A549 (cell line): ENCODE measurements at regions not wholly inside any gene's neighbourhood (a gene's known extent, or its start where the extent isn't known, plus 50 kb on each side); places are given as distances from the start of the nearest gene placed in this dataset.

Source experiments
- ATAC-seq, 2 experiments: fragments of 200-7000 bp in 1 of 2; fragments of >200 bp in 1 of 2; cut with Nextera tagmentation in 1 of 2; cut with Tn5 transposase in 1 of 2; 3 replicates each; pipeline versions ENCODE4 v1.8.0 to v1.9.1; 2018 to 2020; ENCODE audit warnings: mild to moderate bottlenecking in 1 of 2, moderate library complexity in 1 of 2
- CTCF ChIA-PET: fragments of 300-600 bp; sonication (Branson Sonifier 250); formaldehyde crosslinking; extraction: SDS; loops from one replicate; lab custom pipeline; 2021; ENCODE audit warnings: antibody characterized with exemption, inconsistent platforms; lab: Yijun Ruan, JAX
- POLR2A ChIA-PET: fragments of 350-600 bp; formaldehyde crosslinking; extraction: SDS; loops from one replicate; lab custom pipeline; 2021; ENCODE audit warnings: antibody characterized with exemption, inconsistent platforms; lab: Yijun Ruan, JAX
- DNase-seq, 2 experiments: peaks; one replicate each; pipeline versions ENCODE4 v3.0.0 to v3.0.0-alpha.2; 2011 to 2016; ENCODE audit warnings: low read depth in 1 of 2, low spot score in 1 of 2
- FAIRE-seq: peaks from 2 replicates; lab custom pipeline; 2011; peaks lifted over from hg19 to GRCh38; lab: Jason Lieb, UNC
- H3K27ac ChIP-seq, 2 experiments: fragments of >200 bp; sonication (Bioruptor Twin); formaldehyde crosslinking; 3 replicates each; pipeline ENCODE4 v1.5.1; 2016 to 2017
- H3K4me1 ChIP-seq: fragments of >200 bp; sonication (Bioruptor Twin); formaldehyde crosslinking; 3 replicates; pipeline ENCODE4 v1.6.1; 2016
- H3K4me2 ChIP-seq: fragments of >200 bp; sonication (Bioruptor Twin); formaldehyde crosslinking; 3 replicates; pipeline ENCODE4 v1.6.1; 2016
- H3K4me3 ChIP-seq: fragments of >200 bp; sonication (Bioruptor Twin); formaldehyde crosslinking; 3 replicates; pipeline ENCODE4 v1.5.1; 2016
- H3K9me3 ChIP-seq: fragments of >200 bp; sonication (Bioruptor Twin); formaldehyde crosslinking; 3 replicates; pipeline ENCODE4 v1.6.1; 2016
- CBX2 ChIP-seq: fragments of 200-600 bp; sonication (generic); IDR thresholded peaks from 2 replicates; pipeline ENCODE4 v1.6.1; 2016; ENCODE audit warnings: low read depth, mild to moderate bottlenecking, borderline replicate concordance
- CEBPB ChIP-seq, 2 experiments: fragments of >200 bp in 1 of 2; sonication (Bioruptor Twin) in 1 of 2; formaldehyde crosslinking in 1 of 2; IDR thresholded peaks; 2 replicates each; pipeline ENCODE4 v1.6.1; 2012 to 2016
- CHD2 ChIP-seq: fragments of 150-350 bp; IDR thresholded peaks from 2 replicates; pipeline ENCODE4 v1.6.1; 2014; ENCODE audit warnings: low read length; ENCODE audit not compliant: partially characterized antibody
- CHD4 ChIP-seq: fragments of 200-600 bp; sonication (generic); IDR thresholded peaks from 2 replicates; pipeline ENCODE4 v1.6.1; 2016; ENCODE audit warnings: antibody characterized with exemption, mild to moderate bottlenecking, borderline replicate concordance
- EHMT2 ChIP-seq: fragments of 200-600 bp; sonication (generic); IDR thresholded peaks from 2 replicates; pipeline ENCODE4 v1.6.1; 2016; ENCODE audit warnings: antibody characterized with exemption, low read depth, mild to moderate bottlenecking, moderate library complexity
- EP300 ChIP-seq, 2 experiments: fragments of >200 bp; sonication (Bioruptor Twin); formaldehyde crosslinking; IDR thresholded peaks; 2 replicates in 1 of 2; 3 replicates in 1 of 2; pipeline ENCODE4 v1.6.1; 2016 to 2017
- FOSB ChIP-seq: fragments of 250-450 bp; sonication (Bioruptor Pico); IDR thresholded peaks from 2 replicates; pipeline ENCODE4 v1.5.0; 2020; ENCODE audit warnings: mild to moderate bottlenecking, moderate library complexity
- HEYL ChIP-seq: fragments of 250-450 bp; sonication (Bioruptor Pico); IDR thresholded peaks from 2 replicates; pipeline ENCODE4 v1.8.0; 2021; ENCODE audit warnings: mild to moderate bottlenecking, moderate library complexity
- JUN ChIP-seq, 2 experiments: fragments of >200 bp; sonication (Bioruptor Twin); formaldehyde crosslinking; IDR thresholded peaks; 2 replicates in 1 of 2; 3 replicates in 1 of 2; pipeline ENCODE4 v1.6.1; 2016 to 2017
- KDM5A ChIP-seq: fragments of 200-600 bp; sonication (generic); IDR thresholded peaks from 2 replicates; pipeline ENCODE4 v1.6.1; 2016; ENCODE audit warnings: antibody characterized with exemption, mild to moderate bottlenecking
- MAFK ChIP-seq: fragments of 450-650 bp; IDR thresholded peaks from 2 replicates; pipeline ENCODE4 v1.6.1; 2014; ENCODE audit not compliant: partially characterized antibody
- NPAS2 ChIP-seq: fragments of 250-450 bp; sonication (Bioruptor Pico); IDR thresholded peaks from 2 replicates; pipeline ENCODE4 v1.8.0; 2022; ENCODE audit warnings: mild to moderate bottlenecking, moderate library complexity, borderline replicate concordance
- RAD21 ChIP-seq, 2 experiments: fragments of >200 bp in 1 of 2; sonication (Bioruptor Twin) in 1 of 2; formaldehyde crosslinking in 1 of 2; IDR thresholded peaks in 1 of 2; conservative IDR thresholded peaks in 1 of 2; 2 replicates in 1 of 2; 3 replicates in 1 of 2; pipeline ENCODE4 v1.6.1; 2012 to 2018; ENCODE audit warnings: inconsistent platforms in 1 of 2
- SMC3 ChIP-seq: fragments of >200 bp; sonication (Bioruptor Twin); formaldehyde crosslinking; IDR thresholded peaks from 3 replicates; pipeline ENCODE4 v1.6.1; 2018; ENCODE audit warnings: inconsistent platforms
- TP53 ChIP-seq: fragments of 250-450 bp; sonication (Bioruptor Pico); IDR thresholded peaks from 2 replicates; pipeline ENCODE4 v1.5.0; 2021; ENCODE audit warnings: mild to moderate bottlenecking, moderate library complexity
- ZC3H11A ChIP-seq: fragments of 450-650 bp; IDR thresholded peaks from 2 replicates; pipeline ENCODE4 v1.6.1; 2014; ENCODE audit warnings: antibody characterized with exemption, mild to moderate bottlenecking
- ZNF302 ChIP-seq: fragments of 250-450 bp; sonication (Bioruptor Pico); IDR thresholded peaks from 2 replicates; pipeline ENCODE4 v1.9.0; 2021; ENCODE audit warnings: inconsistent platforms, mild to moderate bottlenecking, moderate library complexity
- WGBS: methylation state at CpG from one replicate; pipeline ENCODE4 v1.1.6; 2017; ENCODE audit errors: missing lambda C conversion rate; 5-methylcytosine and 5-hydroxymethylcytosine counted together
- TF ChIP-seq, protein P1 (sequence below): fragments of 250-450 bp; sonication (Bioruptor Pico); IDR thresholded peaks from 2 replicates; pipeline ENCODE4 v1.5.0; 2021; ENCODE audit warnings: mild to moderate bottlenecking, moderate library complexity, borderline replicate concordance
- TF ChIP-seq, protein P2 (sequence below): fragments of 450-650 bp; IDR thresholded peaks from 2 replicates; pipeline ENCODE4 v1.6.1; 2014; ENCODE audit warnings: antibody characterized with exemption
- TF ChIP-seq, protein P3 (sequence below): fragments of >200 bp; sonication (Bioruptor Twin); formaldehyde crosslinking; IDR thresholded peaks from 3 replicates; pipeline ENCODE4 v1.5.1; 2016

DNA sequence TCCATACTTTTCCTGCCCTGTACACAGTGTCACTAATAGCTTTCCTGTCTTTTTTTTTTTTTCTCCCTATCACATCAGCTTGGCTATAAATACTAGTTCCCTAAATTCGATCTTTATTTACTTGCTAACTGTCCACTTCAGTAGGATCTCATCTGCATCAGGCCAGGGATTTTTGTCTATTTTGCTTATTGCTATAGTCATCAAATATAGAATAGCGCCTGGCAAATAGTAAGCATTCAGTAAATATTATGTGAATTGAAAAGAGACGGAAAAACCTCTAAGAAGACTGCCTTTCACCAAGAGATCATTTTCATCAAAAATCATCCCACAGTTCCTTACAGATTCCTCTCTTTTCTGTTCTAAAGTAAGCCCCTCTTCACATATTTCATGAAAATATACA is 429.1 kb downstream of the FLRT2 start:
- ChIA-PET POLR2A (no interaction called here), CTCF (no interaction called here)
- 4% methylated on average over 3 of the region's 3 CpGs for WGBS
- no peak overlapping the region for H3K27ac ChIP-seq
- no peak for DNase-seq
- TF ChIP-seq, protein P1, sequence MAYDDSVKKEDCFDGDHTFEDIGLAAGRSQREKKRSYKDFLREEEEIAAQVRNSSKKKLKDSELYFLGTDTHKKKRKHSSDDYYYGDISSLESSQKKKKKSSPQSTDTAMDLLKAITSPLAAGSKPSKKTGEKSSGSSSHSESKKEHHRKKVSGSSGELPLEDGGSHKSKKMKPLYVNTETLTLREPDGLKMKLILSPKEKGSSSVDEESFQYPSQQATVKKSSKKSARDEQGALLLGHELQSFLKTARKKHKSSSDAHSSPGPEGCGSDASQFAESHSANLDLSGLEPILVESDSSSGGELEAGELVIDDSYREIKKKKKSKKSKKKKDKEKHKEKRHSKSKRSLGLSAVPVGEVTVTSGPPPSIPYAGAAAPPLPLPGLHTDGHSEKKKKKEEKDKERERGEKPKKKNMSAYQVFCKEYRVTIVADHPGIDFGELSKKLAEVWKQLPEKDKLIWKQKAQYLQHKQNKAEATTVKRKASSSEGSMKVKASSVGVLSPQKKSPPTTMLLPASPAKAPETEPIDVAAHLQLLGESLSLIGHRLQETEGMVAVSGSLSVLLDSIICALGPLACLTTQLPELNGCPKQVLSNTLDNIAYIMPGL (CRISPR knock-in tag) = no peak
- peak; percentile 28 for TF ChIP-seq MAFK
- no peak for TF ChIP-seq CHD2
- no peak for TF ChIP-seq RAD21 (conservative IDR thresholded peaks at IDR 0.05 in 1 of 2, IDR thresholded peaks at IDR 0.05 in 1 of 2)
- TF ChIP-seq CBX2 = no peak
- TF ChIP-seq CHD4 = no peak
- no peak overlapping the region for H3K4me3 ChIP-seq
- ATAC-seq = no peak
- FAIRE-seq = no peak
- no peak overlapping the region for H3K4me2 ChIP-seq
- H3K4me1 ChIP-seq = no peaks in the 10 kb centered on the region
- no peaks in the 10 kb centered on the region for H3K9me3 ChIP-seq

DNA sequence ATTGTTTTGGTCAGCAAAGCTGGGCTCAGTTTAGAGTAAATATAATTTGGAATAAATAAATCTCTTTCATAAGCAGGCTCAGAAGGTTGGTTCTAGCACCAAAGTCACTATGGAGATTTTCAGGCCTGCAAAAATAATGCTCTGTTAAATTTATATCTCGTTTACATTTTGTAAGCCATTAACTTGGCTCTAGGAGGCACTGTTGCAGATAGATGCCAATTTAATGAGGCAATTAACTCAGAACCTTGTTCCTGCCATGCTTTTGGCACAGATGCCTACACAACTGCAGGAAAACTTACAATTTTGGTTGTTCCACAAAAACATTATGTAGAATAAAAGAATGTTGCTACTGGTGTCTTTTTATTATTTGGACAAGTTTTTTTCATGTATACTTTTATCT is 428.1 kb downstream of the FLRT2 start:
- Histone ChIP-seq H3K9me3 (no peaks in the 10 kb centered on the region), H3K4me2 (no peak overlapping the region), H3K4me1 (no peaks in the 10 kb centered on the region), H3K27ac (no peak overlapping the region), H3K4me3 (no peak overlapping the region)
- ChIA-PET CTCF (no interaction called here), POLR2A (no interaction called here)
- DNase-seq = no peak
- no peak for ATAC-seq
- WGBS = 3% methylated on average over 1 of the region's 1 CpG
- FAIRE-seq = no peak
- TF ChIP-seq FOSB (CRISPR knock-in tag) (no peak), ZNF302 (CRISPR knock-in tag) (no peak), ZC3H11A (no peak), KDM5A (no peak), SMC3 (no peak), NPAS2 (CRISPR knock-in tag) (no peak), CHD2 (no peak), CEBPB (IDR thresholded peaks at IDR 0.05) (no peak), RAD21 (conservative IDR thresholded peaks at IDR 0.05 in 1 of 2, IDR thresholded peaks at IDR 0.05 in 1 of 2) (no peak), HEYL (CRISPR knock-in tag) (no peak)

DNA sequence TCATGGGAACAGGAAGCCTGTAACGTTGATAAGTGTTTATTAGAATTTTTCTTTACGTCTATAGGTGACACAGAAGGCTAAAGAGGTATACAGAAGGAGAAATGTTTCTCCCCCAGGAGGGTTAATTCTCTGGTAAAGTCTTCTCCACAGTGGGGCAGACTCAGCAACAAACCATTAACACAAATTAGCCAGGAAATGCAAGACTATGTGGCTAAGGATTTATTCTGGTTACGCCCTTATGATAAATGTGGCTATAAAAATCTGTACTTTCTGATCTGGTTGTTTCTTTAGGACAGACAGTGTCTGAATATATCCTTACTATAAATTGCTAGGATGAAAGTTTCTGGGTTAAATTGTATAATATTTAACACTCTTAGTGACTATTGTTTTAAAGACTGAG is 423.3 kb downstream of the FLRT2 start:
- no peaks in the 10 kb centered on the region for H3K9me3 ChIP-seq
- DNase-seq (no peak), FAIRE-seq (no peak), ATAC-seq (no peak)
- CTCF ChIA-PET = interaction anchor here (0.6 kb wide), 1 partner anchor 9 kb away, joined by 3 read pairs; no protein-coding TSS in a partner anchor
- WGBS = 7% methylated on average over 3 of the region's 3 CpGs
- no peaks in the 10 kb centered on the region for H3K4me1 ChIP-seq
- H3K27ac ChIP-seq = no peak overlapping the region
- no peak overlapping the region for H3K4me2 ChIP-seq
- H3K4me3 ChIP-seq = no peak overlapping the region
- POLR2A ChIA-PET = no interaction called here
- TF ChIP-seq, protein P2, sequence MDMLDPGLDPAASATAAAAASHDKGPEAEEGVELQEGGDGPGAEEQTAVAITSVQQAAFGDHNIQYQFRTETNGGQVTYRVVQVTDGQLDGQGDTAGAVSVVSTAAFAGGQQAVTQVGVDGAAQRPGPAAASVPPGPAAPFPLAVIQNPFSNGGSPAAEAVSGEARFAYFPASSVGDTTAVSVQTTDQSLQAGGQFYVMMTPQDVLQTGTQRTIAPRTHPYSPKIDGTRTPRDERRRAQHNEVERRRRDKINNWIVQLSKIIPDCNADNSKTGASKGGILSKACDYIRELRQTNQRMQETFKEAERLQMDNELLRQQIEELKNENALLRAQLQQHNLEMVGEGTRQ = no peak
- TF ChIP-seq MAFK (no peak), EHMT2 (no peak), HEYL (CRISPR knock-in tag) (no peak), EP300 (IDR thresholded peaks at IDR 0.05) (no peak), CBX2 (no peak), CHD2 (no peak), TP53 (no peak), JUN (IDR thresholded peaks at IDR 0.05) (no peak)
- TF ChIP-seq, protein P3, sequence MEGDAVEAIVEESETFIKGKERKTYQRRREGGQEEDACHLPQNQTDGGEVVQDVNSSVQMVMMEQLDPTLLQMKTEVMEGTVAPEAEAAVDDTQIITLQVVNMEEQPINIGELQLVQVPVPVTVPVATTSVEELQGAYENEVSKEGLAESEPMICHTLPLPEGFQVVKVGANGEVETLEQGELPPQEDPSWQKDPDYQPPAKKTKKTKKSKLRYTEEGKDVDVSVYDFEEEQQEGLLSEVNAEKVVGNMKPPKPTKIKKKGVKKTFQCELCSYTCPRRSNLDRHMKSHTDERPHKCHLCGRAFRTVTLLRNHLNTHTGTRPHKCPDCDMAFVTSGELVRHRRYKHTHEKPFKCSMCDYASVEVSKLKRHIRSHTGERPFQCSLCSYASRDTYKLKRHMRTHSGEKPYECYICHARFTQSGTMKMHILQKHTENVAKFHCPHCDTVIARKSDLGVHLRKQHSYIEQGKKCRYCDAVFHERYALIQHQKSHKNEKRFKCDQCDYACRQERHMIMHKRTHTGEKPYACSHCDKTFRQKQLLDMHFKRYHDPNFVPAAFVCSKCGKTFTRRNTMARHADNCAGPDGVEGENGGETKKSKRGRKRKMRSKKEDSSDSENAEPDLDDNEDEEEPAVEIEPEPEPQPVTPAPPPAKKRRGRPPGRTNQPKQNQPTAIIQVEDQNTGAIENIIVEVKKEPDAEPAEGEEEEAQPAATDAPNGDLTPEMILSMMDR = no peak
